ENCODE measurements at regions not wholly inside any gene's neighbourhood (a gene's known extent, or its start where the extent isn't known, plus 50 kb on each side); places are given as distances from the start of the nearest gene placed in this dataset.
"Not testable (repeated sequence)": the region's sequence is repeated elsewhere in the genome, so short reads cannot be mapped to it uniquely, and the experiment has no call there.

DNA sequence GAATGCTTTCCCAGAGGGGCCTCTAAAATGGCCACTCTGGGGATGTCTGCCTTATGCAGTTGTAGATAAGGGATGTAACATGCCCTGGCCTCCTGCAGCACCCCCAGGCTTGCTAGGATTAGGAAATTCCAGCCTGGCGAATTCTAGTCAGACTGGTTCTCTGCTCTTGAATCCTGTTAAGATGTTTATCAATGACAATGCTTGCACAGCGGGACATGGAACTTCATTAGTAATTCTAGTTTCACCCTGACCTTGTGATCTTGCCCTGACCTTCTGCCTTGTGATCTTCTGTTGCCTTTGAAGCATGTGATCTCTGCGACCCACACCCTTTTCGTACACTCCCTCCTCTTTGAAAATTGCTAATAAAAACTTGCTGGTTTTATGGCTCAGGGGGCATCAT lies 497.2 kb upstream of the PABPC4L start:
- not testable (repeated sequence) for DNase-seq

- DNase-seq, result no peak
Observed at GRCh38 chr4:134695433-134695832, 493.8 kb upstream of the PABPC4L start.

DNA sequence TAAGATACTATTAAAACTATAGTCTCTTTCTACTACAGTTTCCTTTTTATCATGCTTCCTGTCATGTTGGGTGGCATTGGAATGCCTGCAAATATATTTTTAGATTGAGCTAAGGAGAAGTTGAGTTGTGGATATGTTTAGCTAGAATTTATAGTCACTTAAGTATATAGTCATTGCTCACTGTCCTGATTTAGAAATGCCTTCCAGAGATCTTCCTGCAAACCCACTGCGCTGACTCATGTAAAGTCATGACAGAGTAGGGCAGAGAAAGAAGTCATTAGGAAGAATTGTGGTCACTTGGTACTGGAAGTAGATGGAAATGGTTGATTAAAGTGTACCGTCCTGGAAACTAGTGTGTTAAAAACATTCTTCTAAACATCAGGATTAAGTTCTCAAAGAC lies 490.3 kb upstream of the PABPC4L start:
- no peak for DNase-seq

DNA sequence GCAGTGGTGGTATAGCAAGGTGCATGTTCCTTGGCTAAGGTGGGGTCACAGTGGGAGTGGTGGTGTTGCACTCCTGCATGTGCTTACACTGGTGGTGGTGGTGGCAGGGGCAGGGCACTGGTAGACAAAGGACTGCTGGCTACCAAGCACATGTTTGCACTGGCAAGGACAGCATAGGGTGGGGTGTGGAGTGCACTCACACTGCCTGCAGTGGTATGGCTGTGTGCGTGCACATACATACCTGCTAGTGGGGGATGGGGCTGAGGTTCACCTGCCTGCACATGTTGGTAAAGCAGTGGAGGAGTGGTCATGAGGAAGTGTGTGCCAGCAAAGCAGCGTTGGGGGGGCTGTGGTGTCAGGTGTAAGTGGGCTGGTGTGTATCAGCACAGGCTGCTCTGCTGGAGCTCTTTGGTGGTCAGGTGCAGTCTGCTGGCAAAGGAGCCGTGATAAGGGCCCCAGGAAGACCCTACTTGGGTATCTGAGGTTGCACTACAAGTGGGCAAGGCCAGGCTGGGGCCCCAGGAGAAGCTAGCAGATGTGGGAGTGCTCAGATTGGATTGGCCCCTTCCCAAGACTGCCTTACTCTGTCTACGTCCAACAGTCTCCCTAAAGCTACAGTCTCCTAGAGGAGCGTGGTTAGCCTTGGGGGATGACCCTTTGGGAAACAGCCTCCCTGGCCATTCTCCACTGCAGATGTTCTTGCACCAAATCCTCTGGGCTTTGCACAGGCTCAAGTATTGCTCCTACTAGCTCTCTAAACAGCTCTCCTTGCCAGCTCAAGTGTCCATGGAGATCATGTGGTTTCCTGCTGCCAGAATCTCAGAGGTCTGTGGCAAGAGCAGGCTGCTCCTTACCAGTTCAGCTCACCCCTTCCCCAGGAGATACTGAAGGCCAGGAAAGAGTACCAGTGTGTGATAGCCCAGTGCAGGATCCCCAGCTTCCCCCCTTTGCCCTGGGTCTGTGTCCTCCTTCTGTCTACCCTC lies 486.3 kb upstream of the PABPC4L start:
- DNase-seq, result no peak

GRCh38 chr4:134677209-134677814 lies 475.7 kb upstream of the PABPC4L start:
- DNase-seq, result no peak

- DNase-seq, result peak; percentile 46
Observed at GRCh38 chr4:134668237-134668636, 466.6 kb upstream of the PABPC4L start.

DNA sequence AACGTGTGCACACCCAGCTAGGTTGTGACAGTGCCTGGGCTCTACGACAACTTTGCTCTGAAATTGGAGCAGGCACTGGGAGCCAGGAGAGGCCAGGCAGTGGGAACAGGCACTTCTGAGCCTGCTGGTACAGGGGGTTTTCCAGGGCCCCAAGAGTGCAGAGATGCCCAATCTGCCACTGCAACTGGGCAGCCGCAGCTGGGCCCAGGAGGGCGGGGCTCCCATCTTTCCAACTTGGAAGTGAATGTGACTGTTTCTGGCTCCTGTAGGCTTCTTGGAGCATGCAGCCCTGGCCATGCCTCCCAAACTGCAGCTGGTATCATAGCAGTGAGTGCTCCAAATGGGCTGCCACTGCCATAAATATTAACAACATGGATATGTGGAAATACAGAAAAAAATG lies 465.1 kb upstream of the PABPC4L start:
- no peak for DNase-seq

GRCh38 chr4:134665429-134665828 lies 463.8 kb upstream of the PABPC4L start:
- no peak for DNase-seq

- DNase-seq, result no peak
Observed at GRCh38 chr4:134663742-134664141, 462.2 kb upstream of the PABPC4L start.

DNA sequence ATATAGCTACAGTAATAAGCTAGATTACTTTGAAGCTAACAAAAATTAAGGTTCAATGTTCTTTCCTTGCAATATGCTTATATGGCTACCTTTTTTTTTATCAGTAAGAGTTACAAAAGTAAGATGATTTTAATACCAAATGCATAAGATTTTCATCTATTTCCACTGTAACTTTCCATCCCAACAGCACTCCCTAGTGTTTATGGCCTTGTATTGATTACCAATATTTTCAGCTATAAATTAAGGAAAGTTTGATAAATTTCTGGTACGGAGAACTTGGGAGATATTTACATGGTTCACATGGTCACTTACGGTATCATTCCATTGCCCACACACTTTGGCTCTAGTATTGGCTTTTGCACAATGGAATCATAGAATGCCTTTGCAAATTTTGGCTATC lies 448.9 kb upstream of the PABPC4L start:
- no peak for DNase-seq

GRCh38 chr4:134645778-134646177 lies 444.2 kb upstream of the PABPC4L start:
- no peak for DNase-seq

- DNase-seq, result no peak
Observed at GRCh38 chr4:134636338-134637051, 434.9 kb upstream of the PABPC4L start.

- DNase-seq, result no peak
Observed at GRCh38 chr4:134634301-134634700, 432.7 kb upstream of the PABPC4L start.

DNA sequence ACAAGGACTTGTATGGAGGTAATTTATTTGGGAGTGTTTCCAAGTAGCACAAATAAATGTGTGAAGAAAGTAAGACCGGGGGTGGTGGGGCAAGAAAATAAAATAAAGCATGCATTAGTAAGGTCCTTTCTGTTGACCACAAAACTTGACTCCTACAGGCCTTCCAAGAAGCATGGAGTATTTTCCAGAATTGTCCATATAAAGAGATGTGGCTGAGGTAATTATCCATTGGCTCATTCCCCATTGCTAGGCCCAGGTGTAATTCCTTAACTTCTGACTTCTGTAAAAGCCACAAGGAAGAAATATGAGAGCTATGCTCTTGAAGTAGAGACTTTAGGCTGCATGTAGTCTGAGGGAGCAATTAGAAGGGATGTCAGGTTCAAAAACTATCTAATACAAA lies 430.5 kb upstream of the PABPC4L start:
- no peak for DNase-seq

DNA sequence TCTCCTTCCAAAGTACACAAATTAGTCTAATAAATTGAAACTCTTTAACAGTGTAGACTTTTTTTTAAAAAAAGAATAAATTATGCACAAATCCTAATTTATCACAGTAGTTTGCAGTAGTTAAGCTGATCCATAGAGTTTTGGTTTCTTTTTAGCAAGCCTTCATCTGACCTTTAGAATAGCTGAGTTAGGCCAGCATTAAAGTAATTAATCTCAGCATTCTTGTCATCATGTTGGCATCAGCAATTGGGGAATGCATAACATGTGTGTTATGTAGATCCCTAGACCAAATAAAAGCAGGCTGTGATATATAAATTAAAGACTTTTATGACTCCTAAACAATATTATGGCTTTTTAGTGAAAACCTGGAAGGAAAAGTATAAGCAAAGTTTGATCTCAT lies 426.5 kb upstream of the PABPC4L start:
- DNase-seq, result no peak

- no peak for DNase-seq
Observed at GRCh38 chr4:134627366-134627765, 425.8 kb upstream of the PABPC4L start.

DNA sequence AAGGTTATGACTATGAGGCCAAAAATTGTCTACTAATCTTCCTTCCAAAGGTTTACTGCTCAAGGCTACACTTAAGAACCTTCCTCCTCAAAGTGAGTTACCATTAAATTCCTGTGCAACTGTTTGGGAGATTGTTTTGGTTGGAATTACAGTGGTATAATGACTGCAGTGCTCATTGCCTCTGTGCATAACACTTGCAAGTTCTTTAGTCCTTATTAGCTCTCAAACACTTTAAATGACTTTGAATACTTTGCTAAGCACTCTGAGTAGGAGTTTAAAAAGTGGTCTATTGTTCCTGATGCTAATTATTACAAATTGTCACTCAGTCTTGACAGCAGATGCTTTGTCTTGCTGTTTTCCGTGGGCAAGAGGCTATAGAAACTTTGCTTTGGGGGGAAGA lies 422.8 kb upstream of the PABPC4L start:
- DNase-seq, result no peak

GRCh38 chr4:134622626-134623575 lies 421.3 kb upstream of the PABPC4L start:
- DNase-seq, result not testable (repeated sequence)

GRCh38 chr4:134622199-134622598 lies 420.6 kb upstream of the PABPC4L start:
- DNase-seq, result no peak

DNA sequence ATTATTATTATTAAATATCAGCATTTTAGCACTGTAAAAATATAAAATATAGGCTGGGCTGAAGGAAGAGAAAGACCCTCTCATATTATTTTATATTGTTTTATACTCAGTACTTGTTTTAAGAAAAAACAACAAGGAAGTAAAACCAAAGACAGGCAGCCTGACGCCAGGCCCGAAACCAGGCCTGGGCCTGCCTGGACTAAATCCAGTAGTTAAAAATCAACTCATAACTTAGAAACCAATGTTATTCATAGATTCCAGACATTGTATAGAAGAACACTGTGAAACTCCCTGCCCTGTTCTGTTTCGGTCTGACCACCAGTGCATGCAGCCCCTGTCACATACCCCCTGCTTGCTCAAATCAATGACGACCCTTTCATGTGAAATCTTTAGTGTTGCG lies 420.1 kb upstream of the PABPC4L start:
- not testable (repeated sequence) for DNase-seq

DNA sequence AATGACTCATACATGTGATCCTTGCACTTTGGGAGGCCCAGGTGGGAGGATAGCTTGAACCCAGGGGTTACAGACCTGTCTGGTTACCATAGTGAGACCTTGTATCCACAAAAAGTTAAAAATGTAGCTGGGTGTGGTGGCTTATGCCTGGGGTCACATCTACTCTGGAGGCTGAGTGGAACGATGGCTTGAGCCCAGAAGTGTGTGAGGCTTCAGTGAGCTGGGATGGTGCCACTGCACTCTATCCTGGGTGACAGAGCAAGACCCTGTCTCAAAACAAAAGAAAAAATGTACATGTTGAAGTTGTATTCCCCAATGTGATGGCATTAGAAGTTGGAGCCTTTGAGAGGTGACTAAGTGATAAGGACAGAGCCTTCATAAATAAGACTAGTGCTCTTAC lies 409.4 kb upstream of the PABPC4L start:
- DNase-seq, result no peak

DNA sequence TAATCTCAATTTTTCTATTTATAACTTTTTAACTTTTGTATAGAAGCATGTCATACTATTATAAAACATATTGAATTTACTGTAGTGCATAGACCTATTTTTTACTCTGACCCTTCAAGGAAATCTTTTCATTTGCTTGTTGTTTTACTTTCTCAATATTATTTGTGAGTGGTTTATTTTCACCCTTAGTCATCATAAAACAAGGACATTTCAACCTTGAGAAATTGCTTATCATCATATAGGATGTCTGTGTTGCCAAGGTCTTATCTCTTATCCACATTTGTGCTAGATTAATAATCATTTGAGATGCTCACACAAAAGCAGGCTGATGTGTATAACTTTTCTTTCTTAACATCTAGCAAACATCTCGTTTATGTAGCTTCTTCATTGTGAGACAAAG lies 408.6 kb upstream of the PABPC4L start:
- no peak for DNase-seq

DNA sequence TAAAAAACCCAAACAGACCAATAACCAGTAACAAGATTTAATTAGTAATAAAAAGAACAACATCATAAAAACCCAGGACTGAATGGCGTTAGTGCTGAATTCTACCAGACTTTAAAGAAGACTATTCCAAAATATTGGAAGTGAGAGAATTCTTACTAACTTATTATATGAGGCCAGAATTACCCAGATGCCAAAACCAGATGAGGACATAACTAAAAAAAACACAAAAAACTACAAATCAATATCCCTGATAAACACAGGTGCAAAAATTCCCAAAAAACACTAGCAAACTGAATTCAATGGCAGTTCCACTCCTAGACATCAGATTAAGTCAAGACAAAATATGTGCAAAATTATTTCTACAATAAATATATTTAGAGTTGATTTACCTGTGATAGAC lies 400.1 kb upstream of the PABPC4L start:
- DNase-seq, result no peak

All from NCI-H226 (cell line).